ENCODE measurements at regions not wholly inside any gene's neighbourhood (a gene's known extent, or its start where the extent isn't known, plus 50 kb on each side); places are given as distances from the start of the nearest gene placed in this dataset.

DNA sequence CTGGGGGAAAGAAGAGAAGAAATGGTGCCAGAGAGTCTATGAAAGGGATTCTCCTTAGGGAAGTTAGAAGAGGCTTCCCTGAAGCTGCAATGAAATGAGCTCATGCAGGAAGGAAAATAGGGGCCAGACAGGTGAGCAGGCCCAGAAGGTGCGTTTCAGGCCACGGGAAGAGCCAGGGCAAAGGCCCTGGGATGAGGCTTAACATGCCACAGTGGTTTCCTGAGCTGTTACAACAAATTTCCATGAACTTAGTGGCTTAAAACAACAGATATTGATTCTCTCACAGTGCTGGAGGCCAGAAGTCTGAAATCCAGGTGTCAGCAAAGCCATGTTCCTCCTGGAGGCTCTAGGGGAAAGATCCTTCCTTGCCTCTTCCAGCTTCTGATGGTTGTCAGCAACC, 167.9 kb downstream of the TFAP2C start:
- Histone ChIP-seq H3K27ac (ENCODE audit: low read length) (no peak overlapping the region), H2AFZ (ENCODE audit: low read depth, low read length) (no peak overlapping the region), H3K4me2 (ENCODE audit: low read length) (no peak overlapping the region), H3K79me2 (replicated peaks; ENCODE audit: insufficient read depth, low read length) (no peaks in the 10 kb centered on the region), H3K27me3 (ENCODE audit: insufficient read depth, low read depth, low read length) (no peaks in the 10 kb centered on the region), H3K9me2 (ENCODE audit: insufficient read depth, low read length) (no peaks in the 10 kb centered on the region), H3K36me3 (ENCODE audit: insufficient read depth, low read length) (no peaks in the 10 kb centered on the region), H3K4me3 (ENCODE audit: low read length) (no peak overlapping the region), H3K9ac (ENCODE audit: low read length) (no peak overlapping the region), H4K20me1 (ENCODE audit: insufficient read depth) (no peaks in the 10 kb centered on the region), H3K9me3 (ENCODE audit: low read length) (no peaks in the 10 kb centered on the region), H3F3A (ENCODE audit: insufficient read depth, low read length, poor library complexity, severe bottlenecking) (no peaks in the 10 kb centered on the region)
- no peak for TF ChIP-seq RAD21 (conservative IDR thresholded peaks at IDR 0.05)

DNA sequence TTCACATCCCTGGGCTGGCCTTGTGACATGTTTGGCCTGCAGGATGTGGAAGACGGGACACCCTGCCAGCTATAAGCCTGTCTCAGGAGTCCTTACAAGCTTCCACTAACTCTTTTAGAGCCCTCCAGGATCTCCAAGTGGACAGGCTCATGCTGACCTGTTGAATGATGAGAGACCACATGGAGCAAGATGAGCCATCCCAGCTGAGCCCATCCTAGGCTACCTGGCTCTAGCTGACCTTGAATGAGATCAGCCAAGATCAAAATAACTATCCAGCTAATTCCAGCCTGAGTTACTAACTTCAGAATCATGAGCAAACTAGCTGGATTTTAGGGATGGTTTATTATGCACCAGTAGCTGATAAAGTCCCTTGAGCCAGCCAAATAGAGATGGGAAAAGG, 169.5 kb downstream of the TFAP2C start:
- H3K79me2 ChIP-seq (replicated peaks; ENCODE audit: insufficient read depth, low read length), result no peaks in the 10 kb centered on the region
- no peaks in the 10 kb centered on the region for H3F3A ChIP-seq (ENCODE audit: insufficient read depth, low read length, poor library complexity, severe bottlenecking)
- no peaks in the 10 kb centered on the region for H3K9me3 ChIP-seq (ENCODE audit: low read length)
- TF ChIP-seq EP300 (conservative IDR thresholded peaks at IDR 0.05; ENCODE audit: poor library complexity, severe bottlenecking) (no peak), TAF1 (IDR thresholded peaks at IDR 0.05; ENCODE audit: low read depth) (no peak), MXI1 (conservative IDR thresholded peaks at IDR 0.05; ENCODE audit: poor library complexity, severe bottlenecking) (no peak), RAD21 (conservative IDR thresholded peaks at IDR 0.05) (no peak), POLR2AphosphoS5 (IDR thresholded peaks at IDR 0.05) (no peak), SMC3 (conservative IDR thresholded peaks at IDR 0.05; ENCODE audit: poor library complexity) (no peak), EZH2 (IDR thresholded peaks at IDR 0.05; ENCODE audit: borderline replicate concordance, insufficient read depth, low read length, poor library complexity, severe bottlenecking) (no peak)
- TF ChIP-seq, protein P1, sequence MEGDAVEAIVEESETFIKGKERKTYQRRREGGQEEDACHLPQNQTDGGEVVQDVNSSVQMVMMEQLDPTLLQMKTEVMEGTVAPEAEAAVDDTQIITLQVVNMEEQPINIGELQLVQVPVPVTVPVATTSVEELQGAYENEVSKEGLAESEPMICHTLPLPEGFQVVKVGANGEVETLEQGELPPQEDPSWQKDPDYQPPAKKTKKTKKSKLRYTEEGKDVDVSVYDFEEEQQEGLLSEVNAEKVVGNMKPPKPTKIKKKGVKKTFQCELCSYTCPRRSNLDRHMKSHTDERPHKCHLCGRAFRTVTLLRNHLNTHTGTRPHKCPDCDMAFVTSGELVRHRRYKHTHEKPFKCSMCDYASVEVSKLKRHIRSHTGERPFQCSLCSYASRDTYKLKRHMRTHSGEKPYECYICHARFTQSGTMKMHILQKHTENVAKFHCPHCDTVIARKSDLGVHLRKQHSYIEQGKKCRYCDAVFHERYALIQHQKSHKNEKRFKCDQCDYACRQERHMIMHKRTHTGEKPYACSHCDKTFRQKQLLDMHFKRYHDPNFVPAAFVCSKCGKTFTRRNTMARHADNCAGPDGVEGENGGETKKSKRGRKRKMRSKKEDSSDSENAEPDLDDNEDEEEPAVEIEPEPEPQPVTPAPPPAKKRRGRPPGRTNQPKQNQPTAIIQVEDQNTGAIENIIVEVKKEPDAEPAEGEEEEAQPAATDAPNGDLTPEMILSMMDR (IDR thresholded peaks at IDR 0.05; ENCODE audit: poor library complexity, severe bottlenecking), result no peak
- TF ChIP-seq, protein P2, sequence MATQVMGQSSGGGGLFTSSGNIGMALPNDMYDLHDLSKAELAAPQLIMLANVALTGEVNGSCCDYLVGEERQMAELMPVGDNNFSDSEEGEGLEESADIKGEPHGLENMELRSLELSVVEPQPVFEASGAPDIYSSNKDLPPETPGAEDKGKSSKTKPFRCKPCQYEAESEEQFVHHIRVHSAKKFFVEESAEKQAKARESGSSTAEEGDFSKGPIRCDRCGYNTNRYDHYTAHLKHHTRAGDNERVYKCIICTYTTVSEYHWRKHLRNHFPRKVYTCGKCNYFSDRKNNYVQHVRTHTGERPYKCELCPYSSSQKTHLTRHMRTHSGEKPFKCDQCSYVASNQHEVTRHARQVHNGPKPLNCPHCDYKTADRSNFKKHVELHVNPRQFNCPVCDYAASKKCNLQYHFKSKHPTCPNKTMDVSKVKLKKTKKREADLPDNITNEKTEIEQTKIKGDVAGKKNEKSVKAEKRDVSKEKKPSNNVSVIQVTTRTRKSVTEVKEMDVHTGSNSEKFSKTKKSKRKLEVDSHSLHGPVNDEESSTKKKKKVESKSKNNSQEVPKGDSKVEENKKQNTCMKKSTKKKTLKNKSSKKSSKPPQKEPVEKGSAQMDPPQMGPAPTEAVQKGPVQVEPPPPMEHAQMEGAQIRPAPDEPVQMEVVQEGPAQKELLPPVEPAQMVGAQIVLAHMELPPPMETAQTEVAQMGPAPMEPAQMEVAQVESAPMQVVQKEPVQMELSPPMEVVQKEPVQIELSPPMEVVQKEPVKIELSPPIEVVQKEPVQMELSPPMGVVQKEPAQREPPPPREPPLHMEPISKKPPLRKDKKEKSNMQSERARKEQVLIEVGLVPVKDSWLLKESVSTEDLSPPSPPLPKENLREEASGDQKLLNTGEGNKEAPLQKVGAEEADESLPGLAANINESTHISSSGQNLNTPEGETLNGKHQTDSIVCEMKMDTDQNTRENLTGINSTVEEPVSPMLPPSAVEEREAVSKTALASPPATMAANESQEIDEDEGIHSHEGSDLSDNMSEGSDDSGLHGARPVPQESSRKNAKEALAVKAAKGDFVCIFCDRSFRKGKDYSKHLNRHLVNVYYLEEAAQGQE (IDR thresholded peaks at IDR 0.05; ENCODE audit: borderline replicate concordance), result no peak
- H3K36me3 ChIP-seq (ENCODE audit: insufficient read depth, low read length), result no peaks in the 10 kb centered on the region
- no peak overlapping the region for H3K4me2 ChIP-seq (ENCODE audit: low read length)
- no peaks in the 10 kb centered on the region for H3K9me2 ChIP-seq (ENCODE audit: insufficient read depth, low read length)
- H3K9ac ChIP-seq (ENCODE audit: low read length), result no peak overlapping the region
- no peaks in the 10 kb centered on the region for H4K20me1 ChIP-seq (ENCODE audit: insufficient read depth)
- H2AFZ ChIP-seq (ENCODE audit: low read depth, low read length), result no peak overlapping the region
- no peak overlapping the region for H3K4me3 ChIP-seq (ENCODE audit: low read length)
- no peaks in the 10 kb centered on the region for H3K27me3 ChIP-seq (ENCODE audit: insufficient read depth, low read depth, low read length)
- no peak overlapping the region for H3K27ac ChIP-seq (ENCODE audit: low read length)

DNA sequence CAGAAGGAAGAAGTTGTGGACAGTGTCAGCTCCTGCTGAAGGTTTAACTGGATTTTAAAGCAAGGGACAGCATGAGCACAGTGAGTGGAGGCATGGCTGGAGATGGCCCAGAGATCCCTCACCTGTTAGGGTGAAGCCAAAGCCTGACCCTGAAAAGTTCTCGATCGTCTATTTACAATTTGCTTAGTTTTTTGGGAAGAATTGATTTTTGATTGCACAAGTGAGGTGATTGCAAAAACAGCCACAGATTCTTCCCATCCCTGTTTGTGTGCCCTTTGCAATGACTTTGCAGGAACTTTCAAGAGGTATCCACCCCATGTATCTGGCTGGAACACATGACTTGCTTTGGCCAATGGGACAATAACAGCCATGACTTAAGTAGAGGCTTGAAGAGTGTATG, 170.1 kb downstream of the TFAP2C start:
- Histone ChIP-seq H3K4me2 (ENCODE audit: low read length) (no peak overlapping the region), H3K36me3 (ENCODE audit: insufficient read depth, low read length) (no peaks in the 10 kb centered on the region), H3K27me3 (ENCODE audit: insufficient read depth, low read depth, low read length) (no peaks in the 10 kb centered on the region), H3K9me3 (ENCODE audit: low read length) (no peaks in the 10 kb centered on the region), H2AFZ (ENCODE audit: low read depth, low read length) (no peak overlapping the region), H3K9me2 (ENCODE audit: insufficient read depth, low read length) (no peaks in the 10 kb centered on the region), H3K4me3 (ENCODE audit: low read length) (no peak overlapping the region), H3K9ac (ENCODE audit: low read length) (no peak overlapping the region), H3K27ac (ENCODE audit: low read length) (no peak overlapping the region), H4K20me1 (ENCODE audit: insufficient read depth) (no peaks in the 10 kb centered on the region), H3K79me2 (replicated peaks; ENCODE audit: insufficient read depth, low read length) (no peaks in the 10 kb centered on the region), H3F3A (ENCODE audit: insufficient read depth, low read length, poor library complexity, severe bottlenecking) (no peaks in the 10 kb centered on the region)
- TF ChIP-seq TAF1 (IDR thresholded peaks at IDR 0.05; ENCODE audit: low read depth), result no peak
- TF ChIP-seq, protein P2 (IDR thresholded peaks at IDR 0.05; ENCODE audit: borderline replicate concordance), result no peak
- TF ChIP-seq MXI1 (conservative IDR thresholded peaks at IDR 0.05; ENCODE audit: poor library complexity, severe bottlenecking), result no peak
- no peak for TF ChIP-seq EP300 (conservative IDR thresholded peaks at IDR 0.05; ENCODE audit: poor library complexity, severe bottlenecking)
- no peak for TF ChIP-seq SMC3 (conservative IDR thresholded peaks at IDR 0.05; ENCODE audit: poor library complexity)
- TF ChIP-seq, protein P1 (IDR thresholded peaks at IDR 0.05; ENCODE audit: poor library complexity, severe bottlenecking), result no peak
- TF ChIP-seq EZH2 (IDR thresholded peaks at IDR 0.05; ENCODE audit: borderline replicate concordance, insufficient read depth, low read length, poor library complexity, severe bottlenecking), result no peak
- no peak for TF ChIP-seq POLR2AphosphoS5 (IDR thresholded peaks at IDR 0.05)
- no peak for TF ChIP-seq RAD21 (conservative IDR thresholded peaks at IDR 0.05)
